Parathyroid adenoma (tissue), 2 donors: ENCODE measurements at regions not wholly inside any gene's neighbourhood (a gene's known extent, or its start where the extent isn't known, plus 50 kb on each side); places are given as distances from the start of the nearest gene placed in this dataset.
"Not testable (repeated sequence)": the region's sequence is repeated elsewhere in the genome, so short reads cannot be mapped to it uniquely, and the experiment has no call there.

Experiments used
- H2AFZ ChIP-seq: fragments of 300-600 bp; sonication (generic); one replicate; pipeline ENCODE4 v1.7.0; 2017; ENCODE audit warnings: antibody characterized with exemption, mild to moderate bottlenecking
- H3K27ac ChIP-seq: fragments of 300-600 bp; sonication (generic); one replicate; pipeline ENCODE4 v1.7.0; 2017
- H3K27me3 ChIP-seq: fragments of 300-600 bp; sonication (generic); one replicate; pipeline ENCODE4 v1.7.0; 2017; ENCODE audit warnings: low read length; ENCODE audit not compliant: control insufficient read depth, insufficient read depth
- H3K36me3 ChIP-seq: fragments of 300-600 bp; sonication (generic); one replicate; pipeline ENCODE4 v1.7.0; 2017; ENCODE audit warnings: low read length; ENCODE audit not compliant: control insufficient read depth, insufficient read depth
- H3K4me1 ChIP-seq: fragments of 300-600 bp; sonication (generic); one replicate; pipeline ENCODE4 v1.7.0; 2017; ENCODE audit warnings: control low read depth
- H3K4me2 ChIP-seq: fragments of 300-600 bp; sonication (generic); one replicate; pipeline ENCODE4 v1.7.0; 2017; ENCODE audit warnings: low read length
- H3K4me3 ChIP-seq: fragments of 300-600 bp; sonication (generic); one replicate; pipeline ENCODE4 v1.7.0; 2017; ENCODE audit warnings: low read depth, low read length
- H3K79me2 ChIP-seq: fragments of 300-600 bp; sonication (generic); one replicate; pipeline ENCODE4 v1.7.0; 2017; ENCODE audit warnings: control low read depth
- H3K9ac ChIP-seq: fragments of 300-600 bp; sonication (generic); one replicate; pipeline ENCODE4 v1.7.0; 2017; ENCODE audit warnings: mild to moderate bottlenecking
- H3K9me3 ChIP-seq: fragments of 300-600 bp; sonication (generic); one replicate; pipeline ENCODE4 v1.7.0; 2017; ENCODE audit warnings: low read length; ENCODE audit not compliant: control insufficient read depth
- CTCF ChIP-seq: fragments of 300-600 bp; sonication (generic); IDR thresholded peaks from one replicate; pipeline ENCODE4 v1.7.0; 2017; ENCODE audit warnings: antibody characterized with exemption, mild to moderate bottlenecking
- donor health status: primary hyperparathyroidism.

DNA sequence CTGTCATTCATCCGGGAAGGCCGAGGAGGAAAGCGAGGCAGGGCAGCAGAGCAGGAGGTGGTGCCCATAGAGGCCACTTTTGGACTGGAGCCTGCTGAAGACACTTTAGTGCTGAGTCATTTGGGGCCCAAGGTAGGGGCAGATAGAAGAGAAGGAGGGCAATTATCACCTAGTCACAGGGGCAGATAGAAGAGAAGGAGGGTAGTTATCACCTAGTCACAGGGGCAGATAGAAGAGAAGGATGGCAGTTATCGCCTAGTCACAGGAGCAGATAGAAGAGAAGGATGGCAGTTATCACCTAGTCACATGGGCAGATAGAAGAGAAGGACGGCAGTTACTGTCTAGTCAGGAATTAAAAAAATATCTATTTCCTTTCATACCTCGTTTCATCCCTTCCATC lies 1372.6 kb downstream of the FOXD4L5 start:
- not testable (repeated sequence) for H3K4me1 ChIP-seq, H3K4me3 ChIP-seq, H3K36me3 ChIP-seq, H3K9me3 ChIP-seq, H2AFZ ChIP-seq, H3K4me2 ChIP-seq, H3K9ac ChIP-seq, H3K27me3 ChIP-seq, H3K27ac ChIP-seq, H3K79me2 ChIP-seq

GRCh38 chr9:63909076-63909475 lies 1375.9 kb downstream of the FOXD4L5 start:
- not testable (repeated sequence) for H3K36me3 ChIP-seq, H3K27ac ChIP-seq, H3K79me2 ChIP-seq, H3K4me1 ChIP-seq, H3K4me2 ChIP-seq, H2AFZ ChIP-seq, H3K4me3 ChIP-seq, H3K9me3 ChIP-seq, H3K27me3 ChIP-seq, H3K9ac ChIP-seq

- H3K9me3 ChIP-seq, H3K27me3 ChIP-seq, H3K4me1 ChIP-seq, H3K36me3 ChIP-seq, H2AFZ ChIP-seq, H3K79me2 ChIP-seq, H3K27ac ChIP-seq, H3K4me2 ChIP-seq, H3K9ac ChIP-seq, H3K4me3 ChIP-seq: not testable (repeated sequence)
Measured at GRCh38 chr9:63899637-63900190, 1385.3 kb downstream of the FOXD4L5 start.

- H3K4me1 ChIP-seq, H2AFZ ChIP-seq, H3K9ac ChIP-seq, H3K4me2 ChIP-seq, H3K9me3 ChIP-seq, H3K27me3 ChIP-seq, H3K27ac ChIP-seq, H3K79me2 ChIP-seq, H3K36me3 ChIP-seq, H3K4me3 ChIP-seq: not testable (repeated sequence)
Measured at GRCh38 chr9:63881386-63881785, 1403.6 kb downstream of the FOXD4L5 start.

GRCh38 chr9:63876380-63876779 lies 1408.6 kb downstream of the FOXD4L5 start:
- not testable (repeated sequence) for H3K36me3 ChIP-seq, H3K4me1 ChIP-seq, H2AFZ ChIP-seq, H3K9ac ChIP-seq, H3K9me3 ChIP-seq, H3K4me2 ChIP-seq, H3K27ac ChIP-seq, H3K79me2 ChIP-seq, H3K4me3 ChIP-seq, H3K27me3 ChIP-seq

DNA sequence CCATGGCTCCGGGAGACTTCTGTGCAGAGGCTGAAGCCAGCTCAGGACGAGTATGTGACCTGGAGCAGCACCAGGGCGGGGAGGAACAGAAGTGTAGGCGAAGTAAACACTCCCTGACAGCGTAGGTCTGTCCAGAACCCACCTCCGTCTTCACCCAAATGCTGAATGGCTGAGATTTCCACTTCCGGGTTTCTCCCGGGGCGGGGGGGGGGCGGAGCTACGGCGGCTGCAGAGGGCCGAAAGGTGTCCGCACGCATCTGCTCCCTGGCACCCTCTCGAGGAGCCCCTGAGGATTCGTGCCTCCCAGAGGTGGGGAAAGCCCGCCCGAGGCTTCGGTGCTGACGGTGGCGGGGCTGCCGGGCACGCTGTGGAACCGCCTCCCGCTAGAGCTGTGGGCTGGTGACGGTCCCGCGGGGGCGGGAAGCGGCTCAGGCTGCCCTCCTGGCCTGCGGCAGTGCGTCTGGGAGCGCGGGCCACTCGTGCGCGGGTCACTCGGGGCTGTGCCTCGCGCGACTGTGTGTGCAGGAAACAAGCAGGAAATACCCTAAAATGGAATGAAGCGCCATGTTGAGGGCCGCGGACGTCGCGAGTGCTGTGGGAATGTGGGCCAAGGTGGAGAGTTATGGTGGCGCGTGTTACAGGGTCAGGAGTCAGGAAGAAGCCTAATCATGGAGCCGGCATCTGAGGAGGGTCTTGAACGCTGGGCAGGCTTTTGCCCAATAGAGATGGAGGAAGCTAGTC lies 1425.4 kb downstream of the FOXD4L5 start:
- TF ChIP-seq CTCF = no peak

DNA sequence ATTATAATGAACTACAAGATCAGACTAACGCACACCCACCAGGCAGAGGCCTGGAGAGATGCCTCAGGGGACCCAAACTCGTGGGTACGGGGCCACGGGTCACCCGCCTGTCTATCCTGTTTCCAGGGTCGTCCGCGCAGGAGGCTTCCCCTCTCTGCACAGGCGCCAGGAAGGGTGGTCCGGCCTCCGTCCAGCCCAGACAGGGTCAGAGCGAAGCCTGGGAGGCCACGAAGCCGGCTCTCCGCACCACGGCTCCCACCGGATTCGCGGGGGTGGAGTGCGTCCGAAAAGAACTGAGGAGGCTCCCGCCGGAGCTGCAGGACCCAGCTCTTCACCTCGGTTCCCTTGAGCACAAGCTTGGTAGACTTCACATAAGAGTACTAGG lies 1425.9 kb downstream of the FOXD4L5 start:
- H3K27ac ChIP-seq, H3K9me3 ChIP-seq, H3K36me3 ChIP-seq, H3K27me3 ChIP-seq, H3K79me2 ChIP-seq, H3K9ac ChIP-seq, H3K4me1 ChIP-seq, H2AFZ ChIP-seq: not testable (repeated sequence)
- peak overlapping the region; percentile 53 for H3K4me3 ChIP-seq
- H3K4me2 ChIP-seq = peak overlapping the region; percentile 42

More for the DNA sequence above, 1425.4 kb downstream of the FOXD4L5 start:
- H3K4me2 ChIP-seq = peak overlapping the region; percentile 42
- H3K27me3 ChIP-seq = no peaks in the 10 kb centered on the region
- no peaks in the 10 kb centered on the region for H3K79me2 ChIP-seq
- no peak overlapping the region for H3K9ac ChIP-seq
- no peaks in the 10 kb centered on the region for H3K4me1 ChIP-seq
- H3K36me3 ChIP-seq = no peaks in the 10 kb centered on the region
- H3K9me3 ChIP-seq = no peaks in the 10 kb centered on the region
- H2AFZ ChIP-seq = no peak overlapping the region
- peak overlapping the region; percentile 53 for H3K4me3 ChIP-seq
- H3K27ac ChIP-seq = no peak overlapping the region

DNA sequence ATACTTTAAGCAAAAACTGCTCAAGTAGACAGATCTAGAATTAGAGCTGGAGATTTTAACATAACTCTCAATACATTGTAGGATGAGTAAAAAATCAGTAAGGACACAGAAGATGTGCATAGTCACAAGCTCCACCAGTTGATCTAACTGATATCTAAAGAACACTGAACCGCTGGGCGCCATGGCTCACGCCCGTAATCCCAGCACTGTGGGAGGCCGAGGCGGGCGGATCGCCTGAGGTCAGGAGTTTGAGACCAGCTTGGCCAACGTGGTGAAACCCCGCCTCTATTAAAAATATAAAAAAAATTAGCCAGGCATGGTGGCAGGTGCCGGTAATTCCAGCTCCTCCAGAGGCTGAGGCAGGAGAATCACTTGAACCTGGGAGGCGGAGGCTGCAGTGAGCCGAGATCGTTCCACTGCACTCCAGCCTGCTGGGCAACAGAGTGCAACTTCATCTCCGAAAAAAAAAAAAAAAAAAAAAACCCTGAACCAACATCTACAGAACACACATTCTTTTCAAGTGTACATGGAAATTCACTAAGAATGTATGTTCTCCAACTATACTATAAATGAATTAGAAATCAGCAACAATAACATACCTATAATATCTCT lies 1431.8 kb downstream of the FOXD4L5 start:
- not testable (repeated sequence) for H3K9me3 ChIP-seq, H3K4me2 ChIP-seq, H3K36me3 ChIP-seq, H3K4me3 ChIP-seq, H2AFZ ChIP-seq, H3K9ac ChIP-seq, H3K79me2 ChIP-seq, H3K4me1 ChIP-seq, H3K27me3 ChIP-seq, H3K27ac ChIP-seq

DNA sequence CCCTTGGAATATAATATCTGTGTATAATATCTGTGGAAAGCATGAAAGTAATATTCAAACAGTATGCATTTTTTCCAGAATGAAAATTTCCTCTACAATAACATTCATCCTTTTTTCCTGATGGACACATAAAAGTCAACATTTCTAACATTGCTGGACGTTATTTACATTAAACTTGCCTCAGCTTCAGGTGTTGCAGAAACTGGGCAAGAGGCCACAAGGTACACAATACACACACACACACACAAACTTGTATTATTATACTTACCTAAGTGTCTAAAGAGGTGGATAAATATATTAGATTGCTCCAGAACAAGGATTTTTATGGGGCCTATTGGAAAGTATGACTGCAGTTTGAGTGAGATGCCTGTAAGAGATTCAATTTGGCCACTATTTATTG lies 1460.2 kb downstream of the FOXD4L5 start:
- H3K4me3 ChIP-seq, H3K36me3 ChIP-seq, H3K79me2 ChIP-seq, H3K27ac ChIP-seq, H3K9me3 ChIP-seq, H3K9ac ChIP-seq, H3K4me1 ChIP-seq, H3K4me2 ChIP-seq, H2AFZ ChIP-seq, H3K27me3 ChIP-seq: not testable (repeated sequence)

GRCh38 chr9:63823375-63824201 lies 1461.4 kb downstream of the FOXD4L5 start:
- H3K36me3 ChIP-seq, H3K27me3 ChIP-seq, H3K4me1 ChIP-seq, H3K4me2 ChIP-seq, H3K9ac ChIP-seq, H3K9me3 ChIP-seq, H3K27ac ChIP-seq, H3K79me2 ChIP-seq, H2AFZ ChIP-seq, H3K4me3 ChIP-seq: not testable (repeated sequence)
